Transverse colon (tissue), 4 donors: ENCODE measurements at regions not wholly inside any gene's neighbourhood (a gene's known extent, or its start where the extent isn't known, plus 50 kb on each side); places are given as distances from the start of the nearest gene placed in this dataset.

Experiments
- EP300 ChIP-seq: sonication (generic); formaldehyde crosslinking; IDR thresholded peaks from one replicate; pipeline ENCODE4 v1.6.1; 2017; ENCODE audit warnings: antibody characterized with exemption, low read depth
- POLR2AphosphoS5 ChIP-seq, 3 donors: sonication (generic); formaldehyde crosslinking; IDR thresholded peaks; one replicate each; pipeline ENCODE4 v1.6.1; 2016; ENCODE audit warnings: antibody characterized with exemption in 3 of 3
- TF ChIP-seq, protein P1 (sequence below), 5 experiments: fragments of 200-600 bp in 3 of 5; fragments of 450-650 bp in 2 of 5; sonication (generic) in 3 of 5; IDR thresholded peaks; 1 replicate in 2 of 5; 2 replicates in 3 of 5; pipeline ENCODE4 v1.5.1; 2016 to 2017; ENCODE audit warnings: antibody characterized with exemption in 5 of 5, inconsistent platforms in 3 of 5, mild to moderate bottlenecking in 2 of 5, moderate library complexity in 1 of 5

DNA sequence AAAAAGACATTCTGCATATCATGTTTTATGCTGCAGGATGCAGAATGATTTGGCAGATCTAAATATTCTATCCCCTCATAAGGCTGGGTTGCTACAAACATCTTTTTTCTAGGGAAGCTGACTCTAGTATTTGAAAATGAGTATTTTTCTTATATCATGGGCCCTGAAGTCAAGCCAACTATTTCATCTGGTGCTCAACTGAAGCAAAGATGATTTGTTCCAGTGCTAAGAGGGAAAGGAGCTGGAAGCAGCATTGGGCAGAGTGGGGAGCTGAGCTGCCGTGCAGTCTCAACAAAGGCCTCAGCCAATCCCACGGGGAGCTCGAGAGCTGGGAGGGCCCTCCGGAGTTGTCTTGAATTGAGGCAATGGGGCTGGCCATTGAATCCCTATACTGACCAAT lies 155.3 kb upstream of the SLCO3A1 start:
- TF ChIP-seq, protein P1, sequence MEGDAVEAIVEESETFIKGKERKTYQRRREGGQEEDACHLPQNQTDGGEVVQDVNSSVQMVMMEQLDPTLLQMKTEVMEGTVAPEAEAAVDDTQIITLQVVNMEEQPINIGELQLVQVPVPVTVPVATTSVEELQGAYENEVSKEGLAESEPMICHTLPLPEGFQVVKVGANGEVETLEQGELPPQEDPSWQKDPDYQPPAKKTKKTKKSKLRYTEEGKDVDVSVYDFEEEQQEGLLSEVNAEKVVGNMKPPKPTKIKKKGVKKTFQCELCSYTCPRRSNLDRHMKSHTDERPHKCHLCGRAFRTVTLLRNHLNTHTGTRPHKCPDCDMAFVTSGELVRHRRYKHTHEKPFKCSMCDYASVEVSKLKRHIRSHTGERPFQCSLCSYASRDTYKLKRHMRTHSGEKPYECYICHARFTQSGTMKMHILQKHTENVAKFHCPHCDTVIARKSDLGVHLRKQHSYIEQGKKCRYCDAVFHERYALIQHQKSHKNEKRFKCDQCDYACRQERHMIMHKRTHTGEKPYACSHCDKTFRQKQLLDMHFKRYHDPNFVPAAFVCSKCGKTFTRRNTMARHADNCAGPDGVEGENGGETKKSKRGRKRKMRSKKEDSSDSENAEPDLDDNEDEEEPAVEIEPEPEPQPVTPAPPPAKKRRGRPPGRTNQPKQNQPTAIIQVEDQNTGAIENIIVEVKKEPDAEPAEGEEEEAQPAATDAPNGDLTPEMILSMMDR (IDR thresholded peaks at IDR 0.05): no peak
- TF ChIP-seq EP300 (no peak), POLR2AphosphoS5 (IDR thresholded peaks at IDR 0.05) (no peak)
